A549 (cell line): ENCODE measurements at regions not wholly inside any gene's neighbourhood (a gene's known extent, or its start where the extent isn't known, plus 50 kb on each side); places are given as distances from the start of the nearest gene placed in this dataset.

Experiments
- BHLHE40 ChIP-seq: IDR thresholded peaks from 2 replicates; pipeline ENCODE4 v1.6.1; 2012; ENCODE audit warnings: low read depth, low read length, inconsistent platforms
- CBX2 ChIP-seq: fragments of 200-600 bp; sonication (generic); IDR thresholded peaks from 2 replicates; pipeline ENCODE4 v1.6.1; 2016; ENCODE audit warnings: low read depth, mild to moderate bottlenecking, borderline replicate concordance
- CHD4 ChIP-seq: fragments of 200-600 bp; sonication (generic); IDR thresholded peaks from 2 replicates; pipeline ENCODE4 v1.6.1; 2016; ENCODE audit warnings: antibody characterized with exemption, mild to moderate bottlenecking, borderline replicate concordance
- EHF ChIP-seq: fragments of 250-450 bp; sonication (Bioruptor Pico); IDR thresholded peaks from 2 replicates; pipeline ENCODE4 v1.5.0; 2020; ENCODE audit warnings: mild to moderate bottlenecking
- EHMT2 ChIP-seq: fragments of 200-600 bp; sonication (generic); IDR thresholded peaks from 2 replicates; pipeline ENCODE4 v1.6.1; 2016; ENCODE audit warnings: antibody characterized with exemption, low read depth, mild to moderate bottlenecking, moderate library complexity
- ESRRA ChIP-seq: fragments of 150-350 bp; IDR thresholded peaks from 2 replicates; pipeline ENCODE4 v1.6.1; 2014; ENCODE audit warnings: mild to moderate bottlenecking, low read length, borderline replicate concordance
- FOXS1 ChIP-seq: fragments of 250-450 bp; sonication (Bioruptor Pico); IDR thresholded peaks from 2 replicates; pipeline ENCODE4 v1.5.0; 2020; ENCODE audit warnings: mild to moderate bottlenecking, moderate library complexity
- HEYL ChIP-seq: fragments of 250-450 bp; sonication (Bioruptor Pico); IDR thresholded peaks from 2 replicates; pipeline ENCODE4 v1.8.0; 2021; ENCODE audit warnings: mild to moderate bottlenecking, moderate library complexity
- HOXA7 ChIP-seq: fragments of 250-450 bp; sonication (Bioruptor Pico); IDR thresholded peaks from 2 replicates; pipeline ENCODE4 v1.5.0; 2020; ENCODE audit warnings: mild to moderate bottlenecking, moderate library complexity
- HOXB13 ChIP-seq: fragments of 250-450 bp; sonication (Bioruptor Pico); IDR thresholded peaks from 2 replicates; pipeline ENCODE4 v1.5.0; 2020; ENCODE audit warnings: low read depth, mild to moderate bottlenecking, moderate library complexity
- HOXB5 ChIP-seq: fragments of 250-450 bp; sonication (Bioruptor Pico); IDR thresholded peaks from 2 replicates; pipeline ENCODE4 v1.5.0; 2020; ENCODE audit warnings: mild to moderate bottlenecking, moderate library complexity
- JUNB ChIP-seq: fragments of >200 bp; sonication (Bioruptor Twin); formaldehyde crosslinking; IDR thresholded peaks from 2 replicates; pipeline ENCODE4 v1.6.1; 2016
- KDM1A ChIP-seq: fragments of 200-600 bp; sonication (generic); IDR thresholded peaks from 2 replicates; pipeline ENCODE4 v1.6.1; 2016; ENCODE audit warnings: low read depth, mild to moderate bottlenecking
- KDM5A ChIP-seq: fragments of 200-600 bp; sonication (generic); IDR thresholded peaks from 2 replicates; pipeline ENCODE4 v1.6.1; 2016; ENCODE audit warnings: antibody characterized with exemption, mild to moderate bottlenecking
- MAFK ChIP-seq: fragments of 450-650 bp; IDR thresholded peaks from 2 replicates; pipeline ENCODE4 v1.6.1; 2014; ENCODE audit not compliant: partially characterized antibody
- MAZ ChIP-seq: fragments of 150-350 bp; IDR thresholded peaks from 2 replicates; pipeline ENCODE4 v1.6.1; 2014; ENCODE audit warnings: antibody characterized with exemption, low read depth, low read length, borderline replicate concordance
- NFE2L2 ChIP-seq: fragments of 150-350 bp; conservative IDR thresholded peaks from 2 replicates; pipeline ENCODE4 v1.6.1; 2014; ENCODE audit warnings: low read length
- NPAS2 ChIP-seq: fragments of 250-450 bp; sonication (Bioruptor Pico); IDR thresholded peaks from 2 replicates; pipeline ENCODE4 v1.8.0; 2022; ENCODE audit warnings: mild to moderate bottlenecking, moderate library complexity, borderline replicate concordance
- NR3C1 ChIP-seq: fragments of >200 bp; sonication (Bioruptor Twin); formaldehyde crosslinking; IDR thresholded peaks from 3 replicates; pipeline ENCODE4 v1.6.1; 2017
- PHF8 ChIP-seq: fragments of 200-600 bp; sonication (generic); IDR thresholded peaks from 2 replicates; pipeline ENCODE4 v1.6.1; 2016; ENCODE audit warnings: low read depth, mild to moderate bottlenecking, antibody characterized with exemption, moderate library complexity, borderline replicate concordance
- POLR2A ChIP-seq: IDR thresholded peaks from 2 replicates; pipeline ENCODE4 v1.6.1; 2012; ENCODE audit warnings: mild to moderate bottlenecking, low read length
- POLR2AphosphoS2 ChIP-seq: conservative IDR thresholded peaks from 2 replicates; pipeline ENCODE4 v1.6.1; 2012; ENCODE audit warnings: low read length, improper control_type of control experiment, inconsistent platforms
- RARB ChIP-seq: fragments of 250-450 bp; sonication (Bioruptor Pico); IDR thresholded peaks from 2 replicates; pipeline ENCODE4 v1.8.0; 2021; ENCODE audit warnings: mild to moderate bottlenecking, moderate library complexity
- RCOR1 ChIP-seq: fragments of 150-350 bp; IDR thresholded peaks from 2 replicates; pipeline ENCODE4 v1.6.1; 2014; ENCODE audit warnings: antibody characterized with exemption, low read length, low read depth
- RFX5 ChIP-seq: fragments of 450-650 bp; IDR thresholded peaks from 2 replicates; pipeline ENCODE4 v1.7.1; 2014; ENCODE audit warnings: antibody characterized with exemption, mild to moderate bottlenecking, moderate library complexity
- SMC3 ChIP-seq: fragments of >200 bp; sonication (Bioruptor Twin); formaldehyde crosslinking; IDR thresholded peaks from 3 replicates; pipeline ENCODE4 v1.6.1; 2018; ENCODE audit warnings: inconsistent platforms
- ZC3H11A ChIP-seq: fragments of 450-650 bp; IDR thresholded peaks from 2 replicates; pipeline ENCODE4 v1.6.1; 2014; ENCODE audit warnings: antibody characterized with exemption, mild to moderate bottlenecking
- ZFP36 ChIP-seq: fragments of 450-650 bp; IDR thresholded peaks from 2 replicates; pipeline ENCODE4 v1.6.1; 2014; ENCODE audit warnings: borderline replicate concordance; ENCODE audit not compliant: partially characterized antibody
- ZNF302 ChIP-seq: fragments of 250-450 bp; sonication (Bioruptor Pico); IDR thresholded peaks from 2 replicates; pipeline ENCODE4 v1.9.0; 2021; ENCODE audit warnings: inconsistent platforms, mild to moderate bottlenecking, moderate library complexity
- ZSCAN20 ChIP-seq: fragments of 250-450 bp; sonication (Bioruptor Pico); IDR thresholded peaks from 2 replicates; pipeline ENCODE4 v1.8.0; 2022; ENCODE audit warnings: mild to moderate bottlenecking, moderate library complexity
- TF ChIP-seq, protein P1 (sequence below): fragments of >200 bp; sonication (Bioruptor Twin); formaldehyde crosslinking; IDR thresholded peaks from 3 replicates; pipeline ENCODE4 v1.5.1; 2016
- TF ChIP-seq, protein P2 (sequence below): fragments of 450-650 bp; IDR thresholded peaks from 2 replicates; pipeline ENCODE4 v1.6.1; 2014; ENCODE audit warnings: antibody characterized with exemption
- TF ChIP-seq, protein P3 (sequence below): fragments of >200 bp; sonication (Bioruptor Twin); formaldehyde crosslinking; IDR thresholded peaks from 3 replicates; pipeline ENCODE4 v1.6.1; 2016
- TF ChIP-seq, protein P4 (sequence below): fragments of 150-350 bp; IDR thresholded peaks from 2 replicates; pipeline ENCODE4 v1.6.1; 2014; ENCODE audit warnings: low read depth, mild to moderate bottlenecking, low read length
- TF ChIP-seq, protein P5 (sequence below): IDR thresholded peaks from 2 replicates; pipeline ENCODE4 v1.6.1; 2012
- TF ChIP-seq, protein P6 (sequence below): IDR thresholded peaks from 2 replicates; pipeline ENCODE4 v1.6.1; 2012
- TF ChIP-seq, protein P7 (sequence below): fragments of 250-450 bp; sonication (Bioruptor Pico); IDR thresholded peaks from 2 replicates; pipeline ENCODE4 v1.5.0; 2021; ENCODE audit warnings: mild to moderate bottlenecking, moderate library complexity, borderline replicate concordance

DNA sequence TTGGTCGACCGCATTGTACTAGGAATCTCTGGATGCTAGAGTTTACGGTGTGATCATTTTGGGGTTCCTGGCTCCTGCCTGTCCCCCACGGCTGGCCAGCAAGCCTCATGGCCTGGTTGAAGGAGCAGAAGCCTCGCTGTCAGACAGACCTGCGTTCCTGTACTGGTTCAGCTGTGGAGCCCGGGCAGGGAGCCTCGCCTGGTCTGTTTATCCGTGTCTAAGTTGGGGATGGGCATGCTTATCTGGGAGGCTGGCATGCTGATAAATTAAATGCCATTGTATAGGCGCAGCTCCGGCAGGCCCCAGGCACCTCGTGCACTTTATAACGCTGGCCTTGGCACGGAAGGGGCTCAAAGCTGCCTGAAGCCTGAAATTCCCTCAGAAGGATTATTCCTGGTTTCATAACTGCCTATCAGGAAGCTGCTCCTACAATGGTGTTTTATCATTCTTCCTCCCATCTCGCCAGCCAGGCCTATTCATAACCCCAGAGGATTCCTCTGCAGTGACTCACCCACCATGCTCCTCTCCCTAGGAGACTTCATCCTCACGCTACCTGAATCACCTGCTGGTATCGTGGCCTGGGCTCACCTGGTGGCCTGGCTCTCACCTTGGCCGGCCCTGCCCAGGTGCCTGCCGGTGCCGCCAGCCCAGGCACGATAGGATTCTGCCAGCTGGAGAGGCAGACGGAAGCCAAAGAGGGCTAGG lies 110.9 kb downstream of the ASB7 start (continued):
- TF ChIP-seq HOXB13 (no peak; the same call in 1 of the 2 replicates), ZFP36 (no peak), KDM1A (no peak), NPAS2 (CRISPR knock-in tag) (no peak), EHF (CRISPR knock-in tag) (0 out of 2 replicates have a peak, but pooled peaks have one; percentile 1), FOXS1 (CRISPR knock-in tag) (0 out of 2 replicates have a peak, but pooled peaks have one; percentile 30), POLR2AphosphoS2 (no peak), HOXA7 (no peak), JUNB (peak; percentile 77), HOXB5 (CRISPR knock-in tag) (no peak; the same call in 1 of the 2 replicates), NR3C1 (no peak), CBX2 (no peak), ZC3H11A (no peak), ZSCAN20 (CRISPR knock-in tag) (no peak), MAFK (no peak), EHMT2 (no peak), NFE2L2 (no peak), POLR2A (no peak), RFX5 (no peak), SMC3 (no peak), RARB (CRISPR knock-in tag) (0 out of 2 replicates have a peak, but pooled peaks have one; percentile 73), RCOR1 (no peak), MAZ (no peak), ZNF302 (CRISPR knock-in tag) (no peak; the same call in 1 of the 2 replicates), ESRRA (no peak), KDM5A (no peak), HEYL (CRISPR knock-in tag) (no peak), PHF8 (no peak), CHD4 (no peak), BHLHE40 (no peak)
- TF ChIP-seq, protein P1, sequence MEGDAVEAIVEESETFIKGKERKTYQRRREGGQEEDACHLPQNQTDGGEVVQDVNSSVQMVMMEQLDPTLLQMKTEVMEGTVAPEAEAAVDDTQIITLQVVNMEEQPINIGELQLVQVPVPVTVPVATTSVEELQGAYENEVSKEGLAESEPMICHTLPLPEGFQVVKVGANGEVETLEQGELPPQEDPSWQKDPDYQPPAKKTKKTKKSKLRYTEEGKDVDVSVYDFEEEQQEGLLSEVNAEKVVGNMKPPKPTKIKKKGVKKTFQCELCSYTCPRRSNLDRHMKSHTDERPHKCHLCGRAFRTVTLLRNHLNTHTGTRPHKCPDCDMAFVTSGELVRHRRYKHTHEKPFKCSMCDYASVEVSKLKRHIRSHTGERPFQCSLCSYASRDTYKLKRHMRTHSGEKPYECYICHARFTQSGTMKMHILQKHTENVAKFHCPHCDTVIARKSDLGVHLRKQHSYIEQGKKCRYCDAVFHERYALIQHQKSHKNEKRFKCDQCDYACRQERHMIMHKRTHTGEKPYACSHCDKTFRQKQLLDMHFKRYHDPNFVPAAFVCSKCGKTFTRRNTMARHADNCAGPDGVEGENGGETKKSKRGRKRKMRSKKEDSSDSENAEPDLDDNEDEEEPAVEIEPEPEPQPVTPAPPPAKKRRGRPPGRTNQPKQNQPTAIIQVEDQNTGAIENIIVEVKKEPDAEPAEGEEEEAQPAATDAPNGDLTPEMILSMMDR: no peak
- TF ChIP-seq, protein P2, sequence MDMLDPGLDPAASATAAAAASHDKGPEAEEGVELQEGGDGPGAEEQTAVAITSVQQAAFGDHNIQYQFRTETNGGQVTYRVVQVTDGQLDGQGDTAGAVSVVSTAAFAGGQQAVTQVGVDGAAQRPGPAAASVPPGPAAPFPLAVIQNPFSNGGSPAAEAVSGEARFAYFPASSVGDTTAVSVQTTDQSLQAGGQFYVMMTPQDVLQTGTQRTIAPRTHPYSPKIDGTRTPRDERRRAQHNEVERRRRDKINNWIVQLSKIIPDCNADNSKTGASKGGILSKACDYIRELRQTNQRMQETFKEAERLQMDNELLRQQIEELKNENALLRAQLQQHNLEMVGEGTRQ: no peak
- TF ChIP-seq, protein P3, sequence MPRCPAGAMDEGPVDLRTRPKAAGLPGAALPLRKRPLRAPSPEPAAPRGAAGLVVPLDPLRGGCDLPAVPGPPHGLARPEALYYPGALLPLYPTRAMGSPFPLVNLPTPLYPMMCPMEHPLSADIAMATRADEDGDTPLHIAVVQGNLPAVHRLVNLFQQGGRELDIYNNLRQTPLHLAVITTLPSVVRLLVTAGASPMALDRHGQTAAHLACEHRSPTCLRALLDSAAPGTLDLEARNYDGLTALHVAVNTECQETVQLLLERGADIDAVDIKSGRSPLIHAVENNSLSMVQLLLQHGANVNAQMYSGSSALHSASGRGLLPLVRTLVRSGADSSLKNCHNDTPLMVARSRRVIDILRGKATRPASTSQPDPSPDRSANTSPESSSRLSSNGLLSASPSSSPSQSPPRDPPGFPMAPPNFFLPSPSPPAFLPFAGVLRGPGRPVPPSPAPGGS: 0 out of 3 replicates have a peak, but pooled peaks have one; percentile 36
- TF ChIP-seq, protein P4, sequence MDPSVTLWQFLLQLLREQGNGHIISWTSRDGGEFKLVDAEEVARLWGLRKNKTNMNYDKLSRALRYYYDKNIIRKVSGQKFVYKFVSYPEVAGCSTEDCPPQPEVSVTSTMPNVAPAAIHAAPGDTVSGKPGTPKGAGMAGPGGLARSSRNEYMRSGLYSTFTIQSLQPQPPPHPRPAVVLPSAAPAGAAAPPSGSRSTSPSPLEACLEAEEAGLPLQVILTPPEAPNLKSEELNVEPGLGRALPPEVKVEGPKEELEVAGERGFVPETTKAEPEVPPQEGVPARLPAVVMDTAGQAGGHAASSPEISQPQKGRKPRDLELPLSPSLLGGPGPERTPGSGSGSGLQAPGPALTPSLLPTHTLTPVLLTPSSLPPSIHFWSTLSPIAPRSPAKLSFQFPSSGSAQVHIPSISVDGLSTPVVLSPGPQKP: no peak
- TF ChIP-seq, protein P5, sequence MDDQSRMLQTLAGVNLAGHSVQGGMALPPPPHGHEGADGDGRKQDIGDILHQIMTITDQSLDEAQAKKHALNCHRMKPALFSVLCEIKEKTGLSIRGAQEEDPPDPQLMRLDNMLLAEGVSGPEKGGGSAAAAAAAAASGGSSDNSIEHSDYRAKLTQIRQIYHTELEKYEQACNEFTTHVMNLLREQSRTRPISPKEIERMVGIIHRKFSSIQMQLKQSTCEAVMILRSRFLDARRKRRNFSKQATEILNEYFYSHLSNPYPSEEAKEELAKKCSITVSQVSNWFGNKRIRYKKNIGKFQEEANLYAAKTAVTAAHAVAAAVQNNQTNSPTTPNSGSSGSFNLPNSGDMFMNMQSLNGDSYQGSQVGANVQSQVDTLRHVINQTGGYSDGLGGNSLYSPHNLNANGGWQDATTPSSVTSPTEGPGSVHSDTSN: 0 out of 2 replicates have a peak, but pooled peaks have one; percentile 44
- TF ChIP-seq, protein P6, sequence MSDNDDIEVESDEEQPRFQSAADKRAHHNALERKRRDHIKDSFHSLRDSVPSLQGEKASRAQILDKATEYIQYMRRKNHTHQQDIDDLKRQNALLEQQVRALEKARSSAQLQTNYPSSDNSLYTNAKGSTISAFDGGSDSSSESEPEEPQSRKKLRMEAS: peak; percentile 88
- TF ChIP-seq, protein P7, sequence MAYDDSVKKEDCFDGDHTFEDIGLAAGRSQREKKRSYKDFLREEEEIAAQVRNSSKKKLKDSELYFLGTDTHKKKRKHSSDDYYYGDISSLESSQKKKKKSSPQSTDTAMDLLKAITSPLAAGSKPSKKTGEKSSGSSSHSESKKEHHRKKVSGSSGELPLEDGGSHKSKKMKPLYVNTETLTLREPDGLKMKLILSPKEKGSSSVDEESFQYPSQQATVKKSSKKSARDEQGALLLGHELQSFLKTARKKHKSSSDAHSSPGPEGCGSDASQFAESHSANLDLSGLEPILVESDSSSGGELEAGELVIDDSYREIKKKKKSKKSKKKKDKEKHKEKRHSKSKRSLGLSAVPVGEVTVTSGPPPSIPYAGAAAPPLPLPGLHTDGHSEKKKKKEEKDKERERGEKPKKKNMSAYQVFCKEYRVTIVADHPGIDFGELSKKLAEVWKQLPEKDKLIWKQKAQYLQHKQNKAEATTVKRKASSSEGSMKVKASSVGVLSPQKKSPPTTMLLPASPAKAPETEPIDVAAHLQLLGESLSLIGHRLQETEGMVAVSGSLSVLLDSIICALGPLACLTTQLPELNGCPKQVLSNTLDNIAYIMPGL (CRISPR knock-in tag): no peak
